Keratinocyte (primary cell): ENCODE measurements at regions not wholly inside any gene's neighbourhood (a gene's known extent, or its start where the extent isn't known, plus 50 kb on each side); places are given as distances from the start of the nearest gene placed in this dataset.

Source experiments
- DNase-seq: peaks from one replicate; pipeline ENCODE4 v3.0.0-alpha.2; 2011; ENCODE audit warnings: low read depth, missing footprints, low spot score
- FAIRE-seq: peaks from 2 replicates; lab custom pipeline; 2011; peaks lifted over from hg19 to GRCh38; lab: Jason Lieb, UNC
- H2AFZ ChIP-seq: 2 replicates; pipeline ENCODE4 v1.6.0; 2012; ENCODE audit warnings: low read length, control low read depth, inconsistent platforms; ENCODE audit not compliant: control insufficient read depth
- H3K27ac ChIP-seq: 2 replicates; pipeline ENCODE4 v1.5.1; 2011; ENCODE audit warnings: low read length; ENCODE audit not compliant: control insufficient read depth, insufficient read depth
- H3K27me3 ChIP-seq: 3 replicates; pipeline ENCODE4 v1.6.0; 2011; ENCODE audit warnings: low read length; ENCODE audit not compliant: control insufficient read depth, insufficient read depth; ENCODE audit errors: extremely low read depth
- H3K36me3 ChIP-seq, 2 experiments: 2 replicates in 1 of 2; 3 replicates in 1 of 2; pipeline ENCODE4 v1.5.1; 2011; ENCODE audit warnings: low read length in 2 of 2, mild to moderate bottlenecking in 1 of 2; ENCODE audit not compliant: control insufficient read depth in 2 of 2, insufficient read depth in 2 of 2; ENCODE audit errors: extremely low read depth in 1 of 2
- H3K4me1 ChIP-seq: 3 replicates; pipeline ENCODE4 v1.5.1; 2011; ENCODE audit warnings: low read length; ENCODE audit not compliant: control insufficient read depth, insufficient read depth; ENCODE audit errors: extremely low read depth
- H3K4me2 ChIP-seq: 3 replicates; pipeline ENCODE4 v1.6.0; 2011; ENCODE audit warnings: low read depth, low read length; ENCODE audit not compliant: control insufficient read depth, insufficient read depth; ENCODE audit errors: extremely low read depth
- H3K4me3 ChIP-seq, 3 experiments: fragments of 200-600 bp in 1 of 3; sonication (generic) in 1 of 3; 2 replicates in 2 of 3; 3 replicates in 1 of 3; pipeline ENCODE4 v1.5.1; 2011 to 2016; ENCODE audit warnings: low read length in 3 of 3, mild to moderate bottlenecking in 3 of 3, control low read depth in 2 of 3, inconsistent platforms in 1 of 3, low read depth in 1 of 3, mixed read lengths in 1 of 3, mixed run types in 1 of 3, moderate library complexity in 1 of 3; ENCODE audit not compliant: control insufficient read depth in 2 of 3, insufficient read depth in 2 of 3; ENCODE audit errors: extremely low read depth in 1 of 3
- H3K79me2 ChIP-seq: 2 replicates; pipeline ENCODE4 v1.6.0; 2012; ENCODE audit warnings: low read length; ENCODE audit not compliant: control insufficient read depth, insufficient read depth
- H3K9ac ChIP-seq: 3 replicates; pipeline ENCODE4 v1.6.0; 2011; ENCODE audit warnings: low read length; ENCODE audit not compliant: control insufficient read depth, insufficient read depth; ENCODE audit errors: extremely low read depth
- H3K9me1 ChIP-seq: 3 replicates; pipeline ENCODE4 v1.6.0; 2011; ENCODE audit warnings: low read length; ENCODE audit not compliant: control insufficient read depth, insufficient read depth; ENCODE audit errors: extremely low read depth
- H3K9me3 ChIP-seq: 2 replicates; pipeline ENCODE4 v1.5.1; 2012; ENCODE audit warnings: low read depth, low read length; ENCODE audit not compliant: control insufficient read depth
- H4K20me1 ChIP-seq: 3 replicates; pipeline ENCODE4 v1.6.0; 2011; ENCODE audit warnings: low read length; ENCODE audit not compliant: control insufficient read depth, insufficient read depth; ENCODE audit errors: extremely low read depth
- CTCF ChIP-seq, 3 experiments: IDR thresholded peaks in 1 of 3; conservative IDR thresholded peaks in 1 of 3; optimal IDR thresholded peaks in 1 of 3; 2 replicates in 2 of 3; 3 replicates in 1 of 3; pipeline versions ENCODE3 to v1.5.1; 2011; ENCODE audit warnings: low read length in 3 of 3, mild to moderate bottlenecking in 3 of 3, moderate library complexity in 2 of 3, control low read depth in 1 of 3, inconsistent platforms in 1 of 3; ENCODE audit not compliant: insufficient read depth in 2 of 3; ENCODE audit errors: extremely low read depth in 1 of 3
- EZH2 ChIP-seq: IDR thresholded peaks from one replicate; pipeline ENCODE4 v1.6.1; 2012; ENCODE audit warnings: inconsistent platforms, mild to moderate bottlenecking, low read length, moderate library complexity
- dilution Hi-C: fragments of 300-500 bp; cut with MboI; formaldehyde crosslinking; loops from one replicate; pipeline ENCODE4 v1.7.0; 2020; ENCODE audit warnings: low sequenced_read_pairs; ENCODE audit not compliant: extremely low pct_ligation_motif_present

- Histone ChIP-seq H4K20me1 (no peaks in the 10 kb centered on the region), H3K27ac (no peak overlapping the region), H3K4me1 (peaks cover 30% of the 10 kb centered on the region), H3K4me3 (no peak overlapping the region), H3K36me3 (no peaks in the 10 kb centered on the region), H3K79me2 (no peaks in the 10 kb centered on the region), H3K9me3 (no peaks in the 10 kb centered on the region), H3K4me2 (peak overlapping the region; percentile 6), H3K9me1 (no peaks in the 10 kb centered on the region), H3K9ac (no peak overlapping the region), H2AFZ (peak overlapping the region; percentile 45), H3K27me3 (no peaks in the 10 kb centered on the region)
- DNase-seq (no peak), FAIRE-seq (peak; percentile 86)
- dilution Hi-C loops: no loop called here
- no peak for TF ChIP-seq EZH2
- no peak for TF ChIP-seq CTCF (optimal IDR thresholded peaks at IDR 0.05 in 1 of 3, IDR thresholded peaks at IDR 0.05 in 1 of 3, conservative IDR thresholded peaks at IDR 0.05 in 1 of 3; ENCODE audit: extremely low read depth in 1 of 3, insufficient read depth in 2 of 3, low read length in 3 of 3)
Observed at GRCh38 chr1:167169642-167170041, 51.0 kb upstream of the POU2F1 start.
